Fibroblast of peridontal ligament (primary cell): ENCODE measurements at regions not wholly inside any gene's neighbourhood (a gene's known extent, or its start where the extent isn't known, plus 50 kb on each side); places are given as distances from the start of the nearest gene placed in this dataset.
A peak's percentile ranks its signal among the peaks of the same experiment; 100 is the strongest.
"Not testable (repeated sequence)": the region's sequence is repeated elsewhere in the genome, so short reads cannot be mapped to it uniquely, and the experiment has no call there.

Source experiments
- DNase-seq: peaks from one replicate; pipeline ENCODE4 v3.0.0-alpha.2; 2010; ENCODE audit errors: extremely low read depth

DNA sequence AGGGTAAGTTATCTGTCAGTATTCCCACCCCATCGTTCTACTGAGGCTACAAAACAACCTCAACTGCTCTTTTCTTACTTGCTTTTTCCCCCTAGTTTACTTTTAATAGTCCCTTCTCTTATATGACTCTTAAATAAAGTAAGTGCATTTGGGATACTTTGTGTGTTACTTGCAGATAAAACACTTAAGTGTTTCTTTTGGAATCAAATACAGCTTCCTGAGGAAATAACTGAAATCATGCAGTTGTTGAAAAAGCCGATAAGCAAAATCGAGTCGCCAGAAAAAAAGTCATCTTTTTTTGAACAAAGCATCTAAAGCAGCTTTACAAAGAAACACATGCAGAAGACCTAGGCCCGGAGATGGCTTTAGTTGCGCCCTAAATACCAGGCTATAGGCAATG is 53.5 kb upstream of the EPB41L4A start:
- DNase-seq, result no peak

DNA sequence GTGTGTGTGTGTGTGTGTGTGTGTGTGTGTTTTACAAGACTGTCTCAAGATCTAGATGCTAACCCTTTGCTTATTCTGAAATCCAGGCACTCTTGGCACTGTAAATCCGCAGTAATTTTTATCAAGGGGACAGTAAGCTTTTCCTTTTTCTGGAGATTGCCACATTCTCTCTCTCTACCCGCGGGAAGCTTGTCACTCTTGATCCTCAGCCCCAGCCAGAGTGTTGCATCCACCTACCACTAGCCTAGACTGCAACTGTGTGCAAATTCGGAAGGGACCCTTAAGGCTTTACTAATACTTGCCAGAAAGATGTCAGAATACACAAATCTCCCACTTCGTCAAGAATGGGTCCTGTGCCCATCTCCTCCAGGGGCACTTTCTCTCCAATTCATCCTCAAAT is 54.9 kb upstream of the EPB41L4A start:
- no peak for DNase-seq

DNA sequence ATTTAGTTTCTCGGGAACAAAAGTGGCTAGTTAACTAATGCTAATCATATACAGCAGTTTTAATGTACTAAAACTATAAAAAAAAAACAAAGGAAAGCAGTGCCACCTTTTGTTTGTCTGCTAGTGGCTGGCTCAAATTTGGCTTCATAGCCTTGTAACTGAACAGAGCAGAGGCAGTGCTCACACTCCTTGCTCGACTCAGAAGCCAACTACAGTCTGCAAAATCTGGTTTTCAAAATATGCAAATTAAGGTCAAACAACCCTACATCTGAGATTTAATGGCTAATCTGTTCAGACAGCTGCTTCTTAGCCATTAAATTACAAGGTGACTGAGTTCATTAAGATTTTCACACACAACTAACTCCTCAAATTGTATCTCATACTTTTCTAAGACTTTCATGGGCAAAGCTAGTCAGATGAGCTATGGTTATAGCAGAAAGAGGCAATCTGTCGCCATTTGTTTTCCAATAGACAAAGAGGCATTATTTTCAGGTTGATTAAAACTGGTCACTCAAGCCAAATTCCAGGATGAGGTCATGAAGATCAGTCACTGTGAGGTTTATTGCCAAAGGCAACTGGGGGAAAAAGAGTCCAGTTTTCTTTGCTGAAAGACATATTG is 56.8 kb upstream of the EPB41L4A start:
- no peak for DNase-seq

DNA sequence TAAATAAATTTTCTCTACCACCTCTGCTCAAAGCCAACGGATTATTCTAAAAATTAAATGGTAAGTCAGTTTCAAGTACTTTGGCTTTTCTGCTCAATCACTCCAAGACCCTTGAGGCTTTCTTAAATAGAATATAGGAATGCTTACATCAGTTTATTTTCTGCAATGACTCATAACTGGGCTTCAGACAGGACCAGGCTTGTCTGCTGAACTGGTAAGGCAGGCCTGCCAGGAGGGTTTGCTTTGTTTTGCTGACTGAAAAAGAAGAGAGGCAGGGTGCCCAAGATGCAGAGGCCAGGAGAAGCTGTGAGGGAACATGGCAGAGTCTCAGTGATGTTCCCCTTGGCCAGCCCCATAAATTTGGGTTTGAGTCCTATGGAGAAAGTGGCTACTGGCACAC is 60.3 kb upstream of the EPB41L4A start:
- DNase-seq, result peak; percentile 60

DNA sequence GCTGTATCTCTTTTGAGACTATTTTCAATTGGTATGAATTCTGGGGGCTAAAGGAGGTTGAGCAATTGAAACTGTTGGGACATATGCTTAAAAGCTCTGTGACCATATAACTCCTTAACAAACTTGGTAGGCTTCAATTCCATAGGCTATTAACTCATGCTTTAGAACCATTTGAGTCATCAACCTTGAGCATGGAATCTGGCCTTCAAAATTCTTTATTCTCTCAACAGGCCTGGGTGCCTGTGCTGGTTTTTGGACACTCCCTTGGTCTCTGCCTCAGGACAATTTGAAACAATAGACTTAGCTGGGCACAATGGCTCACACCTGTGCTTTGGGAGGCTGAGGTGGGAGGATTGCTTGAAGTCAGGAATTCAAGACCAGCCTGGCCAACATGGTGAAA is 61.4 kb upstream of the EPB41L4A start:
- DNase-seq, result no peak

DNA sequence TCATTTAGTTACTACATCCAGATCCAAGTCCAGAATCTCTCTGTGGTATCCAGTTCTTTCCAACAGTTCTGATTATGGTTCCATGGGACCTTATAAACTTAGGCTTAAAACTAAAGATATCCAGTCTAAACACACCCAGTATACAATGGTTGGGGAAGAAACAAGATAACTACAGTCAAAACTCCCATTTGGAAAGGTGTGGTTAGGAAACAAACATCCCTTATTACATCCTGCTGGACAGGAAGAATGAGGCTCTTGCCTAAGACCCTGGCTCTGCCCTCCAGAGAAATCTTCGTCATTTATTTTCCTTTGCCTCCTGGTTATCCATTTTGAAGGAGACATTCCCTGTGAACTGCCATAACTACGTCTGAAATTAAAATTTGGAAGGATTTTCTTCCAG is 64.6 kb upstream of the EPB41L4A start:
- no peak for DNase-seq

DNA sequence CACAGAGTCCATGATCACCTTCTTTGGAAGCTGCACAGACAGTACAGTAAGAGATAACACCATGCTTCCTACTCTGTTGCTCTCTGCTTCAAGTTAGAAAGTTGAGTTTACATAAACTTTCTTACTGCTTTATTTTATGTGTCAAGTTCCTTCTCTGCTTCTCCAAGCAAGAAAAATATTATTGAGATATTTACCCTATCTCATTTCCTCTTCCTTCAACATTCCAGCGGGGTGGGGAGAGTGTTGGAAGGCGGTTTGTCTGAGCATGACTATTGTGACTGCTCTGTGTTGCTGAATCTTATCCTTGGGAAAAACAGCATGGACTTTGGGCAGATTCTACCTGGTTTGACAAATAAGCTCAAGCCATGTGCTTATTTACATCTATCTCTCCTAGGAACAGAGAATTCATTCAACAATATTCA is 66.9 kb upstream of the EPB41L4A start:
- no peak for DNase-seq

DNA sequence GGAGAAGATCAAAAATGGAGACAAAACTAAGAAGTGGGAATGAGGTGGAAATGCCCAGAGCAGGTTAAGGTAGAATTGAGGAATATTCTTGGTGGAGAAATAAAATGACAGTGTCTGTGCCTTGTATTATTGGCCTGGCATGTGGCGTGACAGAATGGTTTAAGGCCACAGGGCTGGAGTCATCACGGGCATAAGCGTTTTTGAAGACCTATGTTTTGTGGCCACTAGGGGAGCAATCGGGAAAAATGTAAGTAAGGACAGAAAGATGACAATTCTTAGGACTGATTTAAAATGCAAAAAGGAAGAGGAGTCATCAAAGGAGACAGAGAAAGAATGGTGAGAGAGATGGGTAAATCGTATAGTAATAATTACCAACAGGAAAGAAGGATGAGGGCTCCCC is 72.2 kb upstream of the EPB41L4A start:
- no peak for DNase-seq

DNA sequence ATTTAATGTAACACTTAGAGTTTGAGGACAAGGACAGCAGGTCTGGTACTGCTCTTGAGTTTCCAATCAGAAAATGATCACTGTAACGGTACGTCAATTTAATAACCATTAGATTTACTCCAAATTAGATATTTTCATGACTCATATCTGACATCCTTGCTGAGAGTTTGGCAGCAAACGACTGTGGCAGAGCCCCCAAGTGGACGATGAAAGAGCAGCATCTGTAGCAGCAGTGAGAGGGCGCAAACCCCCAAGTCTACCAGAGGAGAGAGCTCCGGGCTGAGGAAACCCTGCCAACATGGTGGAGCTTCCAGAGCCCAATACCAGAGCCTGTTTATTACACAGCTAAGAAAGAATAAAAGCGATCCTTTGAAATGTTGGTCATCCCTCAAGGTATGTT is 73.2 kb upstream of the EPB41L4A start:
- peak; percentile 51 for DNase-seq

DNA sequence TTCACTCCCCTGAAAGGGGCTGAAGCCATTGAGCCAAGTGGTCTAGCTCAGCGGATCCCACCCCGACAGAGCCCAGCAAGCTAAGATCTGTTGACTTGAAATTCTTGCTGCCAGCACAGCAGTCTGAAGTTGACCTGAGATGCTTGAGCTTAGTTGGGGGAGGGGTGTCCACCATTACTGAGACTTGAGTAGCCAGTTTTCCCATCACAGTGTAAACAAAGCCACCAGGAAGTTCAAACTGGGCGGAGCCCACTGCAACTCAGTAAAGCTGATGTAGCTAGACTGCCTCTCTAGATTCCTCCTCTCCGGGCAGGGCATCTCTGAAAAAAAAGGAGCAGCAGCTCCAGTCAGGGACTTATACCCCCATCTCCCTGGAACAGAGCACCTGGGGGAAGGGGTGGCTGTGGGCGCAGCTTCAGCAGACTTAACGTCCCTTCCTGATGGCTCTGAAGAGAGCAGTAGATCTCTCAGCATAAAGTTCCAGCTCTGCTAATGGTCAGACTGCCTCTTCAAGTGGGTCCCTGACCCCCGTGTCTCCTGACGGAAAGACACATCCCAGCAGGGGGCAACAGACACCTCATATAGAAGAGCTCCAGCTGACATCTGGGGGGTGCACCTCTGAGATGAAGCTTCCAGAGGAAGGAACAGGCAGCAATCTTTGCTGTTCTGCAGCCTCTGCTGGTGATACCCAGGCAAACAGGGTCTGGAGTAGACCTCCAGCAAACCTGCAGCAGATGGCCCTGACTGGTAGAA is 84.8 kb upstream of the EPB41L4A start:
- not testable (repeated sequence) for DNase-seq

DNA sequence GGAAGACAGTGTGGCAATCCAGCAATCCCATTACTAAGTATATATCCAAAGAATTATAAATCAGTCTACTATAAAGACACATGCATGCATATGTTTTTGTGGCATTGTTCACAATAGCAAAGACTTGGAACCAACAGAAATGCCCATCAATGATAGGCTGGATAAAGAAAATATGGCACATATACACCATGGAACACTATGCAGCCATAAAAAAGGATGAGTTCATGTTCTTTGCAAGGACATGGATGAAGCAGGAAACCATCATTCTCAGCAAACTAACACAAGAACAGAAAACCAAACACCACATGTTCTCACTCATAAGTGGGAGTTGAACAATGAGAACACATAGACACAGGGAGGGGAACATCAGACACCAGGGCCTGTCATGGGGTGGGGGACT is 90.0 kb upstream of the EPB41L4A start:
- DNase-seq, result not testable (repeated sequence)

DNA sequence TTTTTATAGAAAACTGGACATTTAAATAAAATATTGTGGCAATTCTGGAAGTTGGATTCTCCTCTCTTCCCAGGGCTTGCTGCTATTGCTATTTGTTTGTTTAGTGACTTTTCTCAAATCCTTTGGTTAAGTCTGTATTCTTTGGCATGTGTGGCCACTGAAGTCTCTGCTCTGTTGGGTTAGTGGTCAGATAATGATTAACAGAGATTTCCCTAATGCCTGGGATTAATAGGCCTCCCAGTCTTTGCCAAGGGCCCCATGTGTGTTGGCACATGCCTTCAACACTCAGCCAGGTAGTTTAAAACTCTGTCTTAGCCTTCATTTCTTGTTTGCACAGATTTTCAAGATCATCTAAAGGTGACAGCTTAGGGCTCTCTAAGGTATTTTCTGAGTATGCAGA is 92.8 kb upstream of the EPB41L4A start:
- DNase-seq, result no peak

DNA sequence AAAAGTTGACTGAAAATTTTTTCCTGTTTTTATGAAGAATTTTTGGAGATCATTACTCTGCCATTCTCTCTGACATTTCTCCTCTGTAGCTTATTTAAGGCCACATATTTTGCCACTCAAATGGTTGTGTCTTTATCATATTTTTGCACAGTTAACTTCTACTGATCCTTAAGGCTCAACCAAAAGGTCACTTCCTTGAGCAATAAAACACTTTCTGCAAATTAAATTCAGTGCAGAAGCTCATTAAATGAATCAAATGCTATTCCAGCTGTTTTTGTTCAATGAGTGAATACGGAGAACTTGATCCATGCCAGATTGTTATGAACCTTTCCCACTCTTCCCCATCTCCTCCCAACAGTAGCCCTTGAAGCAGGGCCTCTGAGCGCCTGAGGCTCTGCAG is 93.8 kb upstream of the EPB41L4A start:
- DNase-seq, result no peak

DNA sequence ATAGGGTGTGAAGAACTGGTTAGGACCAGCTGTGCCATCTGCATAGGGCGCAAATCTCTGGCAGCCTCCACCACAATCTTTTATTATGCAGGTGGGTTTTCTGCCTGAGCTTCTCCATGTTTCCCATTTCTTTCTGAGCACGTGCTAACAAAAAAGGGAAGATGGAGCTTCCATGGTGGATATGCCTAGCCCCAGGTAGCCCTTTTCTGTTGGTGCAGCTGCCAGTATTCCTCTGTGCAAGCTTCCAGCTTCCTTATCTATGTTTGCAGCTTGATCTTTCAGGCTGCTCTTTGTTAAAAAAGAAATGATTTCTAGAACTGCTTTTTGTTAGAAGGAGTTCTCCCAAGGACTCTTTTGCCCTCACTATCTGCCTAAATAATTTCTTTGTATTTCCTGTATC is 95.0 kb upstream of the EPB41L4A start:
- no peak for DNase-seq

DNA sequence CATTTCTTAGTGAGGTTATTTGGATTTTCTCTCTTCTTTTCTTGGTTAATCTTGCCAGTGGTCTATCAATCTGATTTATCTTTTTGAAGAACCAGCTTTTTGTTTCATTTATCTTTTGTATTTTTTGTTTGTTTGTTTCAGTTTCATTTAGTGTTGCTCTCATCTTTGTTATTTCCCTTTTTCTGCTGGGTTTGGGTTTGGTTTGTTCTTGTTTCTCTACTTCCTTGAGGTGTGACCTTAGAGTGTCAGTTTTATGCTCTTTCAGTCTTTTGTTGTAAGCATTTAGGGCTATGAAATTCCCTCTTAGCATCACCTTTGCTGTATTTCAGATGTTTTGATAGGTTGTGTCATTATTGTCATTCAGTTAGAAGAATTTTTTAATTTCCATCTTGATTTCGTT is 101.4 kb upstream of the EPB41L4A start:
- not testable (repeated sequence) for DNase-seq

DNA sequence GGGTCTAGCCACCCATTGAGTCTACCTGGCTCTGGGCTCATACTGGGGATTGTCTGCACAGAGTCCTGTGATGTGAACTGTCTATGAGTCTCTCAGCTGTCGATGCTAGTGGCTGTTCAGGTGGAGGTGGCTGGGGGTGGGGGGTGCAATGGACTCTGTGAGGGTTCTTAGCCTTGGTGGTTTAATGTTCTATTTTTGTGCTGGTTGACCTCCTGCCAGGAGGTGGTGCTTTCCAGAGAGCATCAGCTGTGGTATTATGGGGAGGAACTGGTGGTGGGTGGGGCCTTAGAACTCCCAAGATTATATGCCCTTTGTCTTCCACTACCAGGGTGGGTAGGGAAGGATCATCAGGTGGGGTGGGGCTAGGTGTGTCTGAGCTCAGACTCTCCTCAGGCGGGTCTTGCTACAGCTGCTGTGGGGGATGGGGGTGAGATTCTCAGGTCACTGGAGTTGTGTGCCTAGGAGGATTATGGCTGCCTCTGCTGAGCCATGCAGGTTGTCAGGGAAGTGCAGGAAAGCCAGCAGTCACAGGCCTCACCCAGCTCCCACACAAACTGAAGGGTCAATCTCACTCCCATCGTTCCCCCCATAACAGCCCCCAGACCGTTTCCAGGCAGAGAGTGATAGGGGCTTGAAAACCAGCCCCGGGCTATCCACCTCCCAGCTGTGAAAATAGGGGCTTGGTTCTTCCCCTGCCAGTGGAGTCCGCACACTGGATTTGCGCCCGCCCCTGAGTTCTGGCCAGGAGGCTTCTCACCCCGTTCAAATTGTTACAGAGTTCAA is 104.0 kb upstream of the EPB41L4A start:
- DNase-seq, result not testable (repeated sequence)

DNA sequence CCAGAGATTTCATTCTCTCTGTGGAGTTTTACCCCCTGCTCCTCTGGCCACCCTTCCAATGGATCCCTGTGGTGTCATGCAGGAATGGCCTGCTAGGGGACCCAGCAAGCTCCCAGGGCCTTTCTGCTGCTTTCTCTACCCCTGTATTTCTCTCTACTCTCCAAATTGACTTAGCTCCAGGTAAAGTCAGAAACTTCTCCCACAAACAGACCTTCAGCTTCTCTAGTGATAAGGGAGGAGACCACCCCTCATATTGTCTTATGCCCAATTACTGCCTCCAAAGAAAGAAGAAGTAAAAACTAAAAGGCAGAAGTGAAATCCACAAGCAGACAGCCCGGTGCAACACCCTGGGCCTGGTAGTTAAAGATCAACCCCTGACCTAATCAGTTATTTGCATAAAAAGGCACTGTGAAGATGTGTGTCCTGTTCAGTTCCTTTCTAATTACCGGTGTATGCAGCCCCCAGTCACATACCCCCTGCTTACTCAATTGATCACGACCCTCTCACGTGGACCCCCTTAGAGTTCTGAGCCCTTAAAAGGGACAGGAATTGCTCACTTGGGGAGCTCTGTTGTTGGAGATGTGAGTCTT is 104.7 kb upstream of the EPB41L4A start:
- not testable (repeated sequence) for DNase-seq

DNA sequence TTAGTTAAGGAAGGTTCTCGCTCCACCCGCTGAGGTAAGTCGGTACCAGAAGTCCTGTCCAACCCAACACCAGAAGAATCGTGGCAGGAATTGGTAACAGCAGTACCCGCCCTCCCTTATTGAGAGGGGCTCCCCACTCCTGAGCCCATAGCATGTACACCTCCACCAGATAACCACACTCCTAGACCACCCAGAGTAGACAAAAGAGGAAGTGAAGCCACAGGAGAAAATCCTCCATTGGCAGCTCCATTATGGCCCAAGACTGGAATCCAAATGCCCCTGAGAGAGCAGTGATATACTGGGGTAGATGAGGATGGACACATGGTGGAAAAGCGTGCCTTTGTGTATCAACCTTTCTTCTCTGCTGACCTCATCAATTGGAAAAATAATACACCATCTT is 106.1 kb upstream of the EPB41L4A start:
- no peak for DNase-seq

DNA sequence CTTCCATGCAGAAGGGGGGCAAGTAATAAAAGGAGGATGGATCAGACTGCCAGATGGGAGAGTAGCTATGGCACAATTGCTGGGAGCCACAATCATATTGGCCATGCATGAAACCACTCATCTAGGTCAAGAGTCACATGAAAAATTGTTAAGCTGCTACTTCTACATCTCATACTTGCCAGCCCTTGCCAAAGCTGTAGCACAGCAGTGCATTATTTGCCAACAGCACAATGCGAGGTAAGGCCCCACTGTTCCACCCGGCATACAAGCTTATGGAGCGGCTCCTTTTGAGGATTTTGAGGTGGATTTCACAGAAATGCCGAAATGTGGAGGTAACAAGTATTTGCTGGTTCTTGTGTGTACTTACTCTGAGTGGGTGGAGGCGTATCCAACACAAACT is 109.9 kb upstream of the EPB41L4A start:
- DNase-seq, result no peak

DNA sequence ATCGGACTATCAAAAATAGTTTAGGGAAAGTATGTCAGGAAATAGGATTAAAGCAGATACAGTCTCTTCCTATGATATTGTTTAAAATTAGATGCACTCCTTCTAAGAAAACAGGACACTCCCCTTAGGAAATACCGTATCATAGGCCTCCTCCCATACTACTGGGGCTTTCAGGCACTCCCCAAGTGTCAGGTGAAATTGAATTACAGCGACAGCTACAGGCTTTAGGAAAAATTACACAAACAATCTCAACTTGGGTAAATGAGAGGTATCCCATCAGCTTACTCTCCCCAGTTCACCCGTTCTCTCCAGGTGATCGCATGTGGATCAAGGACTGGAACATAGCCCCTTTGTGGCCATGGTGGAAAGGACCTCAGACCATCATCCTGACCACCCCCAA is 110.4 kb upstream of the EPB41L4A start:
- DNase-seq, result no peak

DNA sequence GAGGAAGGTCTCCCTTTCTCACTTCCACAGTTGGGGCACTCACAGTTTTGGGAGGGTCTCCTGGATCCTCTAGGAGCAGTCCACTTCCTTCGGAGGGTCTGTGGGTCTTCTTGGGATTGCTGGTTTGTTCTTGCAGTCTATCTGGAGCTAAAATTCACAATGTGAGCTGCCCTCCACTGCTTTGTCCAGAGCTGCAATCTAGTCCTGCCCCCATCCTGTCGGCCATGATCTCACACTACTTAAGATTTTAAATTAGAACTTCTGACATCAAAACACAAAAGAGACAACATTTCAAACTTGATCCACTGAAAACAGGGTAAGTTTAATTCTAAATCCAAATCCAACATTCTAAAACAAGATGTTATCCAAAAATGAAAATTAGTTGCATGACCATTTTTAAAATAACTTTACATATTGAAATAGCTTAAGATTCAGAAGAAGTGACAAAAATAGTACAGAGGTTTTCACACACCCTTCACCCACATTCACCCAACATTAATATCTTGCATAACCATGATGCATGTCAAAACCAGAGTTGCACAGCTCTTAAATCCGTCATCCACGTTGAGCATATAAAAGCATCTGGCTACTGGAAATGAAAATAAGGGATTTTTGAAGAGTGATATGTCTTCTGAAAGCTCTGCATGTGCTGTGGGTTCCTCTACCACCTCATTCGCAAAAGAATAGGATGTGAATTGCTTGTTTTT is 113.7 kb upstream of the EPB41L4A start:
- no peak for DNase-seq

DNA sequence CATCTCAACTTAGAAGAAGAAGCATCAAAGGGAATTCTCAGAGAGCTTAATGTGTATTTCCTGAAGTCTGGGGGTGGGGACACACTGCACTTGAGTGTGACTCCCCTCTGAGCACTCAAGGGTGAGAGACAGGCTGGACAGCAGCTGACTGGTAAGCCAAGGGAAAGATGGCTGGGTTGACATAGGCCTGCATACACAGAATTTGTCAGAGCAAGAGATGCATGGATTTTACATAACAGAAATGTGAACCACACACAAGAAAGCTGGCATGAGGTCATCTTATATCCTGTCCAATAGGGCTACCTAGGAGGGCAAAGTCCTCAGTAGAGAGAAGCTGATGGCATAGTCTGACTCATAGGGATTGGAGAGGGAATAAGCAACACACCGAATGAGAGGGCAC is 114.3 kb upstream of the EPB41L4A start:
- DNase-seq, result no peak
